Esophagus squamous epithelium (tissue), 5 donors: ENCODE measurements at regions not wholly inside any gene's neighbourhood (a gene's known extent, or its start where the extent isn't known, plus 50 kb on each side); places are given as distances from the start of the nearest gene placed in this dataset.

Experiments used
- DNase-seq: peaks from one replicate; lab custom pipeline; 2025; lab: John Stamatoyannopoulos, UW
- H3K27ac ChIP-seq, 4 donors: fragments of 200-600 bp; sonication (generic); one replicate each; pipeline ENCODE4 v1.5.1; 2016 to 2019; ENCODE audit warnings: mild to moderate bottlenecking in 1 of 4
- H3K27me3 ChIP-seq, 4 donors: fragments of 200-600 bp; sonication (generic); 1 replicate in 3 of 4; 2 replicates in 1 of 4; pipeline versions ENCODE4 v1.5.1 to v1.6.0; 2017 to 2021; ENCODE audit warnings: antibody characterized with exemption in 1 of 4
- H3K36me3 ChIP-seq, 3 donors: fragments of 200-600 bp; sonication (generic); one replicate each; pipeline ENCODE4 v1.5.1; 2016 to 2019
- H3K4me1 ChIP-seq, 3 donors: fragments of 200-600 bp; sonication (generic); one replicate each; pipeline ENCODE4 v1.5.1; 2017 to 2019
- H3K4me3 ChIP-seq, 4 donors: fragments of 200-600 bp; sonication (generic); 1 replicate in 3 of 4; 2 replicates in 1 of 4; pipeline ENCODE4 v1.5.1; 2016 to 2019; ENCODE audit warnings: mild to moderate bottlenecking in 2 of 4, moderate library complexity in 1 of 4
- H3K9me3 ChIP-seq, 3 donors: fragments of 200-600 bp; sonication (generic); one replicate each; pipeline ENCODE4 v1.5.1; 2016 to 2019
- CTCF ChIP-seq, 6 experiments: fragments of 450-650 bp in 4 of 6; fragments of 200-600 bp in 2 of 6; sonication (generic) in 2 of 6; IDR thresholded peaks; one replicate each; pipeline ENCODE4 v1.5.1; 2016 to 2019; ENCODE audit warnings: antibody characterized with exemption in 6 of 6, mild to moderate bottlenecking in 4 of 6, moderate library complexity in 4 of 6
- POLR2A ChIP-seq, 4 donors: fragments of 450-650 bp; IDR thresholded peaks; one replicate each; pipeline ENCODE4 v1.6.1; 2017; ENCODE audit warnings: antibody characterized with exemption in 4 of 4, mild to moderate bottlenecking in 4 of 4, moderate library complexity in 3 of 4
- WGBS, 2 donors: methylation state at CpG; one replicate each; pipeline ENCODE4 v1.1.5; 2018; 5-methylcytosine and 5-hydroxymethylcytosine counted together
- intact Hi-C: fragments of 100-400 bp; cut with DNase I; formaldehyde crosslinking; loops from one replicate; pipeline ENCODE4 v1.15.0; 2022
- donor health status: DM: yes; HTN: yes; CAD: no.

GRCh38 chr5:27734838-27735237 lies 696.5 kb upstream of the CDH9 start:
- no peak overlapping the region for H3K27ac ChIP-seq
- intact Hi-C loops, result no loop called here
- 30 to 40% methylated on average over 1 of the region's 1 CpG for WGBS, 2 donors
- no peaks in the 10 kb centered on the region for H3K4me1 ChIP-seq
- no peak overlapping the region for H3K4me3 ChIP-seq
- H3K36me3 ChIP-seq, result no peaks in the 10 kb centered on the region
- DNase-seq, result no peak
- no peaks in the 10 kb centered on the region for H3K27me3 ChIP-seq
- H3K9me3 ChIP-seq, result no peaks in the 10 kb centered on the region
- TF ChIP-seq CTCF (IDR thresholded peaks at IDR 0.05), result no peak
- no peak for TF ChIP-seq POLR2A (IDR thresholded peaks at IDR 0.05)

DNA sequence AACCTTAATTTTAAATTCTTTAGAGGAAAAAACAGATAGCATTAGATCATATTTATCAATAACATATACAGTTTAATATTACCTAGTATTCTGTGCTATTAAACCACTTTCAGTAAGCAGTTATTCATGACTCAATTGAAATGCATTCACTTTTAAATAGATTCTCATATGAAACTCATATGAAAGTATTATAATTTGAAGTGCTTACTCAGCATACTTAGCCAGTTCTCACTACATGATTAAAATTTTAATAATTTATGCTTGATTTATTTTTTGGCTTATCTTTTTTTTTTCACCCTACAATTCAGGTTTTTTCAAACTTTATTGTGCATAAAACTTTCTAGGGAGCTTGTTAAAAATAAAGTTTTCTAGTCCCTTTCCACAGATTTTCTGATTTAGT lies 694.9 kb upstream of the CDH9 start:
- DNase-seq, result no peak
- Histone ChIP-seq H3K27me3 (no peaks in the 10 kb centered on the region), H3K36me3 (no peaks in the 10 kb centered on the region), H3K4me1 (no peaks in the 10 kb centered on the region), H3K4me3 (no peak overlapping the region), H3K9me3 (no peaks in the 10 kb centered on the region), H3K27ac (no peak overlapping the region)
- TF ChIP-seq POLR2A (IDR thresholded peaks at IDR 0.05) (no peak), CTCF (IDR thresholded peaks at IDR 0.05) (no peak)
- intact Hi-C loops, result no loop called here

GRCh38 chr5:27727254-27727653 lies 688.9 kb upstream of the CDH9 start:
- Histone ChIP-seq H3K4me3 (no peak overlapping the region), H3K36me3 (no peaks in the 10 kb centered on the region), H3K27ac (no peak overlapping the region), H3K9me3 (peaks cover 0 to 5% (median 0%) of the 10 kb centered on the region in 3 donors), H3K27me3 (no peaks in the 10 kb centered on the region), H3K4me1 (no peaks in the 10 kb centered on the region)
- intact Hi-C loops, result no loop called here
- no peak for DNase-seq
- no peak for TF ChIP-seq POLR2A (IDR thresholded peaks at IDR 0.05)
- no peak for TF ChIP-seq CTCF (IDR thresholded peaks at IDR 0.05)

DNA sequence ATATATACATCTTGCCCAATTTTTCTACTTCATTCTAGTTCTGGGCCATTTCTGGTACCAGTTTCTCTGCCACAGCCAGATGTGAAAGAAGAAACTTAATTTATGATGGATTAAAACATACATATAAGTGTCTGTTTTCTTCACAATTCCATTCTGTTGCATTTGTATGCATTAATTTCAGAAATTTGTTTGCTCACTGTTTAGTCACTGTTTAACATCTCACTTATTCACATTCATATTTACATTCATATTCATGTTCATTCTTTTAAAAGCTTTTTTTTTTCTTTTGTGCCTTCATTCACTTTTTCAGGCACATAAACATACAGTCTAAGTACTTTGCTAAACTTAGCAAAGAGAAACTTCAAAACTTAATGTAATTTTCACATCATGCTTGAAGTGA lies 684.0 kb upstream of the CDH9 start:
- intact Hi-C loops, result no loop called here
- no peak for TF ChIP-seq CTCF (IDR thresholded peaks at IDR 0.05)
- no peak for TF ChIP-seq POLR2A (IDR thresholded peaks at IDR 0.05)
- H3K27me3 ChIP-seq, result no peaks in the 10 kb centered on the region
- peaks cover 0 to 3% (median 0%) of the 10 kb centered on the region in 3 donors for H3K9me3 ChIP-seq
- no peaks in the 10 kb centered on the region for H3K36me3 ChIP-seq
- H3K4me1 ChIP-seq, result no peaks in the 10 kb centered on the region
- no peak overlapping the region for H3K4me3 ChIP-seq
- DNase-seq, result no peak
- no peak overlapping the region for H3K27ac ChIP-seq

- Histone ChIP-seq H3K4me1 (no peaks in the 10 kb centered on the region), H3K27me3 (no peaks in the 10 kb centered on the region), H3K27ac (no peak overlapping the region), H3K36me3 (no peaks in the 10 kb centered on the region), H3K9me3 (no peaks in the 10 kb centered on the region), H3K4me3 (no peak overlapping the region)
- intact Hi-C loops, result no loop called here
- DNase-seq, result no peak
- no peak for TF ChIP-seq POLR2A (IDR thresholded peaks at IDR 0.05)
- no peak for TF ChIP-seq CTCF (IDR thresholded peaks at IDR 0.05)
- whole genome bisulfite sequencing, 2 donors, result 65 to 68% methylated on average over 3 of the region's 3 CpGs
Observed at GRCh38 chr5:27708534-27708933, 670.1 kb upstream of the CDH9 start.
